SU-DHL-6 (cell line): ENCODE measurements at regions not wholly inside any gene's neighbourhood (a gene's known extent, or its start where the extent isn't known, plus 50 kb on each side); places are given as distances from the start of the nearest gene placed in this dataset.

ENCODE experiments used
- EZH2phosphoT487 ChIP-seq: fragments of 200-600 bp; sonication (generic), shearing (Covaris generic); conservative IDR thresholded peaks from 2 replicates; pipeline ENCODE4 v1.6.1; 2018; ENCODE audit warnings: mild to moderate bottlenecking, antibody characterized with exemption, low read length, moderate library complexity, mixed read lengths
- TF ChIP-seq, protein P1 (sequence below): fragments of 200-600 bp; sonication (generic); IDR thresholded peaks from one replicate; pipeline ENCODE4 v1.5.1; 2017; ENCODE audit warnings: antibody characterized with exemption, mild to moderate bottlenecking, low read length, moderate library complexity; ENCODE audit not compliant: insufficient read depth, poor library complexity, severe bottlenecking

DNA sequence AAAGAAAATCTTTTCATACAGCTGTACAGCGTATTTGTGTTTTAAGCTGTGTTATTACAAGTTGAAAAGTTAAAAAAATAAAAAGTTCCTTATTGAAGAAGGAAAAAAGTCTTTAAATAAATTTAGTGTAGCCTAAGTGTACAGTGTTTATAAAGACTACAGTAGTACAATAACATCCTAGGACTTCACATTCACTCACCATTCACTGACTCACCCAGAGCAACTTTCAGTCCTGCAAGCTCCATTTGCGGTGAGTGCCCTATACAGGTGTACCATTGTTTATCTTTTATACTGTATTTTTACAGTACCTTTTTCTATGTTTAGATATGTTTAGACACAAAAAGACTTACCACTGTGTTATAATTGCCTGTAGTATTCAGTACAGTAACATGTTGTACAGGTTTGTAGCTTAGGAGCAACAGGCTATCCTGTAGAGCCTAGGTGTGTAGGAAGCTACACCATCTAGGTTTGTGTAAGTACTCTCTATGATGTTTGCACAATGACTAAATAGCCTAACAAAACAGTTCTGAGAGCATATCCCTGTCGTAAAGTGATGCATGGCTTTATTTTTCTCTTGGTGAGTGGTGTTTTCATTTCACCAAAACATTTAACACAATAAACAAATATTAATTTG, 275.2 kb downstream of the DACT1 start:
- no peak for TF ChIP-seq EZH2phosphoT487
- TF ChIP-seq, protein P1, sequence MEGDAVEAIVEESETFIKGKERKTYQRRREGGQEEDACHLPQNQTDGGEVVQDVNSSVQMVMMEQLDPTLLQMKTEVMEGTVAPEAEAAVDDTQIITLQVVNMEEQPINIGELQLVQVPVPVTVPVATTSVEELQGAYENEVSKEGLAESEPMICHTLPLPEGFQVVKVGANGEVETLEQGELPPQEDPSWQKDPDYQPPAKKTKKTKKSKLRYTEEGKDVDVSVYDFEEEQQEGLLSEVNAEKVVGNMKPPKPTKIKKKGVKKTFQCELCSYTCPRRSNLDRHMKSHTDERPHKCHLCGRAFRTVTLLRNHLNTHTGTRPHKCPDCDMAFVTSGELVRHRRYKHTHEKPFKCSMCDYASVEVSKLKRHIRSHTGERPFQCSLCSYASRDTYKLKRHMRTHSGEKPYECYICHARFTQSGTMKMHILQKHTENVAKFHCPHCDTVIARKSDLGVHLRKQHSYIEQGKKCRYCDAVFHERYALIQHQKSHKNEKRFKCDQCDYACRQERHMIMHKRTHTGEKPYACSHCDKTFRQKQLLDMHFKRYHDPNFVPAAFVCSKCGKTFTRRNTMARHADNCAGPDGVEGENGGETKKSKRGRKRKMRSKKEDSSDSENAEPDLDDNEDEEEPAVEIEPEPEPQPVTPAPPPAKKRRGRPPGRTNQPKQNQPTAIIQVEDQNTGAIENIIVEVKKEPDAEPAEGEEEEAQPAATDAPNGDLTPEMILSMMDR: no peak
